Urinary bladder (tissue), 3 donors: ENCODE measurements at regions not wholly inside any gene's neighbourhood (a gene's known extent, or its start where the extent isn't known, plus 50 kb on each side); places are given as distances from the start of the nearest gene placed in this dataset.
"Not testable (repeated sequence)": the region's sequence is repeated elsewhere in the genome, so short reads cannot be mapped to it uniquely, and the experiment has no call there.

ENCODE experiments used
- DNase-seq: peaks from one replicate; pipeline ENCODE4 v3.0.0-alpha.2; 2015; ENCODE audit errors: extremely low spot score
- H3K27ac ChIP-seq: one replicate; pipeline ENCODE4 v1.5.1; 2013; ENCODE audit warnings: low read depth, mild to moderate bottlenecking, moderate library complexity
- H3K36me3 ChIP-seq: one replicate; pipeline ENCODE4 v1.6.1; 2013; ENCODE audit warnings: mild to moderate bottlenecking, moderate library complexity; ENCODE audit not compliant: insufficient read depth
- H3K4me1 ChIP-seq: one replicate; pipeline ENCODE4 v1.6.1; 2013; ENCODE audit warnings: mild to moderate bottlenecking, moderate library complexity; ENCODE audit not compliant: insufficient read depth
- H3K4me3 ChIP-seq: one replicate; pipeline ENCODE4 v1.5.1; 2013; ENCODE audit warnings: low read depth, low read length
- WGBS: extraction: QIAGEN DNeasy Blood & Tissue Kit; methylation state at CpG from one replicate; pipeline ENCODE4 v1.1.7; 2013; 5-methylcytosine and 5-hydroxymethylcytosine counted together
- donor health status: healthy with polysubstance abuse.
- donor health status: healthy.

- DNase-seq, H3K4me3 ChIP-seq, H3K36me3 ChIP-seq, H3K4me1 ChIP-seq, H3K27ac ChIP-seq: not testable (repeated sequence)
- WGBS: 88% methylated on average over 9 of the region's 9 CpGs
Measured at GRCh38 chr4:28077203-28077602, 1216.6 kb downstream of the STIM2 start.

- H3K27ac ChIP-seq: no peak overlapping the region
- no peaks in the 10 kb centered on the region for H3K4me1 ChIP-seq
- 58% methylated on average over 3 of the region's 3 CpGs for WGBS
- H3K36me3 ChIP-seq: no peaks in the 10 kb centered on the region
- no peak overlapping the region for H3K4me3 ChIP-seq
- DNase-seq: no peak
Measured at GRCh38 chr4:28082686-28083390, 1222.2 kb downstream of the STIM2 start.

- no peak overlapping the region for H3K4me3 ChIP-seq
- no peaks in the 10 kb centered on the region for H3K4me1 ChIP-seq
- no peak for DNase-seq
- WGBS: 52% methylated on average over 1 of the region's 1 CpG
- no peak overlapping the region for H3K27ac ChIP-seq
- H3K36me3 ChIP-seq: no peaks in the 10 kb centered on the region
Measured at GRCh38 chr4:28092610-28093009, 1232.0 kb downstream of the STIM2 start.

- WGBS: 54% methylated on average over 3 of the region's 3 CpGs
- H3K4me3 ChIP-seq: no peak overlapping the region
- no peak for DNase-seq
- H3K36me3 ChIP-seq: no peaks in the 10 kb centered on the region
- no peaks in the 10 kb centered on the region for H3K4me1 ChIP-seq
- no peak overlapping the region for H3K27ac ChIP-seq
Measured at GRCh38 chr4:28093071-28093470, 1232.4 kb downstream of the STIM2 start.

GRCh38 chr4:28101583-28101982, 1240.9 kb downstream of the STIM2 start:
- H3K4me3 ChIP-seq: no peak overlapping the region
- no peaks in the 10 kb centered on the region for H3K4me1 ChIP-seq
- H3K36me3 ChIP-seq: no peaks in the 10 kb centered on the region
- no peak for DNase-seq
- WGBS: 83% methylated on average over 2 of the region's 2 CpGs
- no peak overlapping the region for H3K27ac ChIP-seq

- H3K36me3 ChIP-seq: no peaks in the 10 kb centered on the region
- DNase-seq: no peak
- no peaks in the 10 kb centered on the region for H3K4me1 ChIP-seq
- H3K4me3 ChIP-seq: no peak overlapping the region
- no peak overlapping the region for H3K27ac ChIP-seq
- 87% methylated on average over 2 of the region's 2 CpGs for WGBS
Measured at GRCh38 chr4:28105271-28105859, 1244.7 kb downstream of the STIM2 start.

- no peaks in the 10 kb centered on the region for H3K36me3 ChIP-seq
- no peak overlapping the region for H3K4me3 ChIP-seq
- H3K4me1 ChIP-seq: no peaks in the 10 kb centered on the region
- no peak overlapping the region for H3K27ac ChIP-seq
- no peak for DNase-seq
- 81% methylated on average over 1 of the region's 1 CpG for WGBS
Measured at GRCh38 chr4:28106155-28106554, 1245.5 kb downstream of the STIM2 start.

- Histone ChIP-seq H3K4me3 (no peak overlapping the region), H3K36me3 (no peaks in the 10 kb centered on the region), H3K27ac (no peak overlapping the region), H3K4me1 (no peaks in the 10 kb centered on the region)
- DNase-seq: no peak
Measured at GRCh38 chr4:28109801-28110200, 1249.2 kb downstream of the STIM2 start.

GRCh38 chr4:28112691-28113335, 1252.2 kb downstream of the STIM2 start:
- not testable (repeated sequence) for H3K4me3 ChIP-seq, H3K4me1 ChIP-seq, H3K27ac ChIP-seq, H3K36me3 ChIP-seq, DNase-seq
- WGBS: 97% methylated on average over 29 of the region's 29 CpGs

- not testable (repeated sequence) for H3K36me3 ChIP-seq, DNase-seq, H3K4me3 ChIP-seq, H3K4me1 ChIP-seq, H3K27ac ChIP-seq
- WGBS: 94% methylated on average over 16 of the region's 16 CpGs
Measured at GRCh38 chr4:28113586-28113985, 1252.9 kb downstream of the STIM2 start.

- DNase-seq, H3K27ac ChIP-seq, H3K4me3 ChIP-seq, H3K36me3 ChIP-seq, H3K4me1 ChIP-seq: not testable (repeated sequence)
- 80% methylated on average over 12 of the region's 12 CpGs for WGBS
Measured at GRCh38 chr4:28116526-28117083, 1256.0 kb downstream of the STIM2 start.

- H3K27ac ChIP-seq: no peak overlapping the region
- 92% methylated on average over 61 of the region's 61 CpGs for WGBS
- no peak for DNase-seq
- no peaks in the 10 kb centered on the region for H3K4me1 ChIP-seq
- no peak overlapping the region for H3K4me3 ChIP-seq
- no peaks in the 10 kb centered on the region for H3K36me3 ChIP-seq
Measured at GRCh38 chr4:28117084-28117682, 1256.5 kb downstream of the STIM2 start.

- Histone ChIP-seq H3K36me3 (no peaks in the 10 kb centered on the region), H3K4me1 (no peaks in the 10 kb centered on the region), H3K4me3 (no peak overlapping the region), H3K27ac (no peak overlapping the region)
- no peak for DNase-seq
- 62% methylated on average over 3 of the region's 3 CpGs for WGBS
Measured at GRCh38 chr4:28146191-28146590, 1285.5 kb downstream of the STIM2 start.

- Histone ChIP-seq H3K27ac (no peak overlapping the region), H3K36me3 (no peaks in the 10 kb centered on the region), H3K4me1 (no peaks in the 10 kb centered on the region), H3K4me3 (no peak overlapping the region)
- no peak for DNase-seq
- WGBS: 90% methylated on average over 1 of the region's 1 CpG
Measured at GRCh38 chr4:28148221-28148620, 1287.6 kb downstream of the STIM2 start.
